Middle frontal gyrus (tissue), 1 donor: ENCODE measurements at regions not wholly inside any gene's neighbourhood (a gene's known extent, or its start where the extent isn't known, plus 50 kb on each side); places are given as distances from the start of the nearest gene placed in this dataset.
"Not testable (repeated sequence)": the region's sequence is repeated elsewhere in the genome, so short reads cannot be mapped to it uniquely, and the experiment has no call there.

Experiments
- DNase-seq: peaks from one replicate; pipeline ENCODE4 v3.0.0-alpha.2; 2015; ENCODE audit warnings: low spot score; ENCODE audit errors: extremely low spot score

DNA sequence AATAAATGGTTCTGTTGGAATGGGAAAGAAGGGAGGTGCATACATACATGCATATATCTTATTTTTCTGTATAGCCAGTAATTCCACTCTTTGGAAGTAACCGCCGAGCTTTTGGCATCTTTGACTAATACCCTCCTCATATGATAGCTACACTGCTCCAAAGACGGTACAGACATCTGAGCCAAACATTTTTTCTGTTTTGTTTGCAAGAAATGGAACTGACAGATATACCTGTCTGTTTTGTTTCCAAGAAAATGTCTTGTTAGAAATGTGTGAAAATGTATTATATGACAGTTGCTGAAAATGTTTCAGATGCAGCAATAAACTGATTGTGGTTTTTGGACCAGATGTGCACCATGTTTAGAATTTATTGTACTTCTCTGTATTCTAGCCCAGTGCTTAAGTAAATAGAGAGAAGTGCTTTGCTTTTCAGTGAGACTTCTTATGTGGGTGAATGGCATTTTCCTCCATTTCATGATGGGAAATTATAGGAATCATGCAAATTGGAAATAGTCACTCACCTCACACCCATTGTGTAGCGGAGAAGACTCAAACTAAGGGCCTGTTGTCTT is 396.9 kb downstream of the KCNRG start:
- no peak for DNase-seq

DNA sequence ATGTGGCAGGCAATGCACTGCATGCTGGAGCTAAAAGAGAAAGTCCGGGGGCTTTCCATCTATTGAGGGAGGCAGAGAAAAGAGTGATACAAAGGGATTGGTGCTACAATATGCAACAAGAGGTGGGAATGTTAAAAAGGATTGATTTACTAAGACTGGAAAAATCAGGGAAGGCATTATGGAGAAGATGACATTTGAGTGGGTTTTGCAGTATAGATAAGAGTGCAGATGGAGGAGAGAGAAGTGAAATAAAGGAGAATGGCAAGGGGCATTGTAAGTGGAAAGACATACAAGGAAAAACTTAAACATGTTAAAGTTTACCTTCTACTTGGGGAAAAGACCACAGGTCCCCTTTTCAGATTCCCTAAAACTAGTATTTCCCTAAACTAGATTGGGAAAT is 399.4 kb downstream of the KCNRG start:
- no peak for DNase-seq

DNA sequence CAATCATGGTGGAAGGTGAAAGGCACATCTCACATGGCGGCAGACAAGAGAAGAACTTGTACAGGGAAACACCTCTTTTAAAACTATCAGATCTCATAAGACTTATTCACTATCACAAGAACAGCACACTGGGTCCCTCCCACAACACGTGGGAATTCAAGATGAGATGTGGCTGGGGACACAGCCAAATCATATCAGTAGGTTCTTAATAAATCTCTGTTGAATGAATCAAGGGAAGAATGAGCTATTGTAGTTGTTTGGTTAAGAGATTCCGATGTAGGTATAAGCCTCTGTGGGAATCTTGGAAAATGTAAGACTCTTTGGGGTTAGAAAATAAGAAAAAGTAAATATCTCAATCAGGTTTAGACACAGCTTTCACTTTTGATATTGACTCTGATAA is 400.2 kb downstream of the KCNRG start:
- no peak for DNase-seq

DNA sequence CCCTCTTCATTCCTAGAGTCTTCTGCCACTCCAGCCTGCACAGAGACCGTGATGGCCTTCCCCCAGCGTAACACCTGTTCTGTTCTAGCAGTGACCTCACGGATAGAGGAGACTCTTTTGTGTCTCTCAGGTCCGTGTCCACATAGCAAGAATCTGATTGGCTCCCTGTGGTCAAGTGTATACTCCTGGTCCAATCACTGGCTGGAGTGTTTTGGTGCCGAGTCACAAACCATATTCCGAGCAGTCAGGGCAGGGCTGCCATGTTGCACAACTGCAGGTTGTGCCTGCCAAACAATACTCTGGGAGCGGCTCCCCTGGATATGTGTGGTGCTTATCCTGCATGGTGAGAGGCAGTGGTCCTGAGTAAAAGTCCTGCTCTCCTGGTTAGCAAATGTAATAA is 402.4 kb downstream of the KCNRG start:
- no peak for DNase-seq

DNA sequence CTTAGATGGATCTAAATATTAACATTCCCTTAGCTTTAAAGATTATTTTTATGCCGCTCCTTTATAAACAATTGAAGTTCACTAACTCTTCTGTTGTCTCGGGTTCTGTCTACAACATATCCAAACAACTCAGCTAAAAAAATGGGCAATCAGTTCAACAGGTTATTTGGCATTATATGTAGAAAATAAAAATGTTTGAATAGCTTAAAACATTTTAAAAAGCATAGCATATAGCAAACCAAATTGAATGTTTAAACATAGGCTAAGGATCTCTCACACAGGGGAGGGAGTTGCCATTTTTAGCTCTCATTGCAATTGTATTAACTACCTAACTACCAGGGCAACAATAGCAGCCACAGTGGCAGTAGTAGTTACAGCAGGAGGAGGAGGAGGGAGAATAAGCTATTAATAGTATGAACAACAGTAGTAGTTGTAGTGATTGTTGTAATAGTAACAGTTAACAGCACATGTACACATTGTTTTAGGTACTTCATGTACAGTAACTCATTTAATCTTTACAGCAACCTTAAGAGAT is 404.2 kb downstream of the KCNRG start:
- no peak for DNase-seq

DNA sequence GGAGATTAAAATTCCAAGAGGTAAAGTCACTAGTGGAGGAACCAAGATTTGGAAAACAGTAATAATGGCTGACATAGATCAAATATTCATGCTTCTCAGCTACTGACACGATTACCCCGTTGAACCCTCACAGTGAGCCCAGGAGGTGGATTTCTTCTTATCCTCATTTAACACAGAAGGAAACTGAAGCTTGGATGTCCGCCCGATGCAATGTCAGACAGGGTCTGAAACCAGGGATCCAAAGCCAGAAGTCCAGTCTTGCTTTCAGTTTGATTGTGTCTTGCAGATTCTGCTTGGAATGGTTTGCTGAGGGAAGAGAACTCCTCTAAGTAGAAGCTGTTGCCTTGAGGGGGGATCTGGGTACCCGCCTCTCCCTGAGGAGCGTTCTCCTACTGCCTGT is 404.7 kb downstream of the KCNRG start:
- no peak for DNase-seq

DNA sequence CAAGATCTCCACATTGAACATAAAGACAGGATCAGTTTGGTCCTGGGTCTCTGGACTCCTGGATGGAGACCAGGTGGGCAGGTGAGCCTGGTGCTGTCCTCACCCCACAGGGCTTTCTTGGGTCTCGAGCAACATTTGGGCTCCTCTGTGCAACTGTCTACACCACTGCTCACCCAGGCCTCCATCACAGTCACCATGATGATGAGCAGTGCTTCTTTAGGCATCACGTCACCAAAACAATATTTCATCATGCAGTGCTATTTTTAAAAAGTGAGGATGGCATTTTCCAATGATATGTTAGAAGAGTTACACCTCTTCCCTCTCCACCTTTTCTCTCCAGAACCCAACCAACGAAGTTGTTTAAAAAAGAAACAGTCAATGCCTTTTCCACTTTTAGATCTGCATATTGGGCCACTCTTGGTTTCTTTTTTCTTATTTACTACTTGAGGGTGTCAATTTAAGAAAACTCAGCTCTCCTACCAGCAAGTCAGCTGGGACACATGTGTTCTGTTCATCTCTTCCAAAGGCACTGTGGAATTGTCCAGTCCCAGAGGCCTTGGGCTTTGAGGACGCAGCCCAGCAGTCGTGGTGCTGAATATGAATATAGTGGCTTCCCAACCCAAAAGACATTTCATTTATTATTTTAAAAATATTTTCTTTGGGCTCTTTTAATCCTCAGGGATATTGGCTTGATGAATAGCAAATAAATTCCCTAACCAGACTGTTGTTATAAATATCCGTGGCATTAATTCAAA is 405.7 kb downstream of the KCNRG start:
- DNase-seq = no peak

GRCh38 chr13:50421473-50422130 is 406.4 kb downstream of the KCNRG start:
- DNase-seq = no peak

GRCh38 chr13:50422181-50423148 is 407.2 kb downstream of the KCNRG start:
- DNase-seq = no peak

- no peak for DNase-seq
These were observed 409.7 kb downstream of the KCNRG start for GRCh38 chr13:50424993-50425392.

- DNase-seq = no peak
These were observed 410.5 kb downstream of the KCNRG start for GRCh38 chr13:50425772-50426171.

- DNase-seq = no peak
These were observed 411.7 kb downstream of the KCNRG start for GRCh38 chr13:50426927-50427326.

DNA sequence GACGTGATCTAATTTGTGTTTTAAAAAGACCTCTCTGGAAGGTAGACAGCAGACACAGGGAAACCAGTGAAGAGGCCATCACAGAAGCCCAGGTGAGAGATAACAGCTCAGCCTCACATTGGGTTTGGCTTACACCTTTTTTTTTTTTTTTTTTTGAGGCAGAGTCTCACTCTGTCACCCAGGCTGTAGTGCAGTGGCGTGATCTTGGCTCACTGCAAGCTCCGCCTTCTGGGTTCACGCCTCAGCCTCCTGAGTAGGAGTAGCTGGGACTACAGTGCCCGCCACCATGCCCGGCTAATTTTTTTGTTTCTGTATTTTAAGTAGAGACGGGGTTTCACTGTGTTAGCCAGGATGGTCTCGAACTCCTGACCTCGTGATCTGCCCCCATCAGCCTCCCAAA is 412.3 kb downstream of the KCNRG start:
- DNase-seq = not testable (repeated sequence)

- no peak for DNase-seq
These were observed 413.1 kb downstream of the KCNRG start for GRCh38 chr13:50428183-50428877.

DNA sequence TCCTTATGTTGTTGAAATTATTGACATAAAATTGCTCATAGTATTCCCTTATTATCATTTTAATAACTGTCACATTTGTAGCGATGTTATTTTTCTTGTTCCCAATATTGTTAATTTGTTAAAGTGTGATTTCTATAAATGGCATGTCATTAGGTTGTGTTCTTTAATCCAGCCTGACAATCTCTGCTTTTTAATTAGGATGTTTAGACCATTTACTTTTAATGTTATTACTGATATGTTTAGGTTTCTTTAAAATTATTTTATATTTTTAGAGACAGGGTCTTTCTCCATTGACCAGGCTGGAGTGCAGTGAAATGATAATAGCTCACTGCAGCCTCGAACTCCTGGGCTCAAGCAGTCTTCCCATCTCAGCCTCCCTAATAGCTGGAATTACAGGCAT is 408.5 kb downstream of the DLEU7 start:
- no peak for DNase-seq

- no peak for DNase-seq
These were observed 406.2 kb downstream of the DLEU7 start for GRCh38 chr13:50437252-50437651.

- no peak for DNase-seq
These were observed 405.1 kb downstream of the DLEU7 start for GRCh38 chr13:50438351-50438750.

- no peak for DNase-seq
These were observed 402.4 kb downstream of the DLEU7 start for GRCh38 chr13:50441130-50441529.

GRCh38 chr13:50444726-50445125 is 398.8 kb downstream of the DLEU7 start:
- no peak for DNase-seq

DNA sequence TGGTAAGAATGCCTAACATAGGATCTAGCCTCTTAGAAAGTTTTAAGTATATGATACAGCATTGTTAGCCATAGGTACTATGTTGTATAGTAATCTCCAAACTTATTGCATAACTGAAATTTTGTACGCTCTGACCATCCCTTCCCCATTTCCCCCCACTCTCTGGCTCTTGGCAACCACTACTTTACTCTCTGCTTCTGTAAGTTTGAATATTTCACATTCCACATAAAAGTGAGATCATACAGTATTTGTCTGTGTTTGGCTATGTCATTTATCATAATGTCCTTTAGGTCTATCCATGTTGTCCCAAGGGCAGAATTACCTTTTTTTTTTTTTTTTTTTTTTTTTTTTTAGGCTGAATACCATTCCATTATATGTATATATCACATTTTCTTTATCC is 396.9 kb downstream of the DLEU7 start:
- no peak for DNase-seq

- DNase-seq = no peak
These were observed 394.9 kb downstream of the DLEU7 start for GRCh38 chr13:50448535-50448998.
